Karpas-422 (cell line): ENCODE measurements at regions not wholly inside any gene's neighbourhood (a gene's known extent, or its start where the extent isn't known, plus 50 kb on each side); places are given as distances from the start of the nearest gene placed in this dataset. TPM values are rescaled to one million over a fixed set of nuclear protein-coding genes. Genes with fewer than 3 reads are reported as not detected.

Source experiments
- DNase-seq: peaks from one replicate; pipeline ENCODE4 v3.0.0-alpha.2; 2015
- H2AFZ ChIP-seq: fragments of 200-600 bp; sonication (generic); 2 replicates; pipeline ENCODE4 v1.6.1; 2014; ENCODE audit warnings: antibody characterized with exemption, low read length, mixed read lengths
- H3K27ac ChIP-seq: fragments of 200-600 bp; sonication (generic); 2 replicates; pipeline ENCODE4 v1.5.1; 2014; ENCODE audit warnings: mild to moderate bottlenecking, low read length, moderate library complexity
- H3K27me3 ChIP-seq: fragments of 200-600 bp; sonication (generic); 2 replicates; pipeline ENCODE4 v1.6.1; 2014; ENCODE audit warnings: low read length, mixed read lengths
- H3K36me3 ChIP-seq: fragments of 200-600 bp; sonication (generic); 2 replicates; pipeline ENCODE4 v1.6.1; 2014; ENCODE audit warnings: low read length, mixed read lengths; ENCODE audit not compliant: insufficient read depth
- H3K4me1 ChIP-seq: fragments of 200-600 bp; sonication (generic); 2 replicates; pipeline ENCODE4 v1.6.1; 2014; ENCODE audit warnings: mild to moderate bottlenecking, low read length, mixed read lengths
- H3K4me2 ChIP-seq: fragments of 200-600 bp; sonication (generic); 2 replicates; pipeline ENCODE4 v1.6.1; 2014; ENCODE audit warnings: low read length, low read depth, mild to moderate bottlenecking; ENCODE audit not compliant: poor library complexity, severe bottlenecking
- H3K4me3 ChIP-seq: fragments of 200-600 bp; sonication (generic); 2 replicates; pipeline ENCODE4 v1.5.1; 2014; ENCODE audit warnings: mild to moderate bottlenecking, antibody characterized with exemption, low read length, mixed read lengths
- H3K79me2 ChIP-seq: fragments of 200-600 bp; sonication (generic); 2 replicates; pipeline ENCODE4 v1.6.1; 2014; ENCODE audit warnings: mild to moderate bottlenecking, low read length, mixed read lengths
- H3K9ac ChIP-seq: fragments of 200-600 bp; sonication (generic); 2 replicates; pipeline ENCODE4 v1.6.0; 2014; ENCODE audit warnings: low read length
- H3K9me2 ChIP-seq: fragments of 200-600 bp; sonication (generic), shearing (Covaris generic); replicated peaks from 2 replicates; pipeline ENCODE4 v1.6.0; 2014; ENCODE audit warnings: mild to moderate bottlenecking, low read length, moderate library complexity; ENCODE audit not compliant: insufficient read depth
- H3K9me3 ChIP-seq: fragments of 300-700, 200-600 bp; sonication (generic); 2 replicates; pipeline ENCODE4 v1.6.1; 2014; ENCODE audit warnings: low read length, mixed read lengths
- H4K20me1 ChIP-seq: fragments of 200-600 bp; sonication (generic); 2 replicates; pipeline ENCODE4 v1.6.1; 2014; ENCODE audit warnings: mild to moderate bottlenecking, antibody characterized with exemption, low read length, low read depth; ENCODE audit not compliant: insufficient read depth
- small RNA-seq: library from RNA; depleted of rRNA; stranded (forward); fragments of <200 nt; gene quantifications from one replicate; pipeline ENCODE3, GENCODE V24; 2014

- H3K9ac ChIP-seq: no peak overlapping the region
- no peaks in the 10 kb centered on the region for H3K36me3 ChIP-seq
- H3K27ac ChIP-seq: no peak overlapping the region
- no peaks in the 10 kb centered on the region for H3K27me3 ChIP-seq
- no peak for DNase-seq
- no peaks in the 10 kb centered on the region for H3K4me1 ChIP-seq
- H3K4me3 ChIP-seq: no peak overlapping the region
- H2AFZ ChIP-seq: no peak overlapping the region
- no peaks in the 10 kb centered on the region for H3K79me2 ChIP-seq
- no peaks in the 10 kb centered on the region for H3K9me3 ChIP-seq
- no peak overlapping the region for H3K4me2 ChIP-seq
- H3K9me2 ChIP-seq: no peaks in the 10 kb centered on the region
- no peaks in the 10 kb centered on the region for H4K20me1 ChIP-seq
These were observed 60.5 kb upstream of the UGT8 start for GRCh38 chr4:114538012-114538617.

GRCh38 chr4:114539985-114540384, 58.6 kb upstream of the UGT8 start:
- Histone ChIP-seq H3K9me3 (no peaks in the 10 kb centered on the region), H2AFZ (no peak overlapping the region), H3K36me3 (no peaks in the 10 kb centered on the region), H3K4me2 (no peak overlapping the region), H3K9ac (no peak overlapping the region), H3K79me2 (no peaks in the 10 kb centered on the region), H3K4me3 (no peak overlapping the region), H3K27me3 (no peaks in the 10 kb centered on the region), H3K27ac (no peak overlapping the region), H4K20me1 (no peaks in the 10 kb centered on the region), H3K9me2 (no peaks in the 10 kb centered on the region), H3K4me1 (no peaks in the 10 kb centered on the region)
- no peak for DNase-seq

GRCh38 chr4:114547340-114548134, 51.1 kb upstream of the UGT8 start:
- Histone ChIP-seq H4K20me1 (no peaks in the 10 kb centered on the region), H3K27ac (no peak overlapping the region), H3K4me1 (no peaks in the 10 kb centered on the region), H3K27me3 (no peaks in the 10 kb centered on the region), H3K4me2 (no peak overlapping the region), H3K79me2 (no peaks in the 10 kb centered on the region), H3K9ac (no peak overlapping the region), H3K4me3 (no peak overlapping the region), H3K36me3 (no peaks in the 10 kb centered on the region), H2AFZ (no peak overlapping the region), H3K9me3 (no peaks in the 10 kb centered on the region), H3K9me2 (no peaks in the 10 kb centered on the region)
- DNase-seq: no peak

Small RNAs in the stretch of these regions (small RNA-seq; reads per million reads assigned to genes)
- gene AC093815.1: not detected
